Suppressor macrophage (primary cell): ENCODE measurements at regions not wholly inside any gene's neighbourhood (a gene's known extent, or its start where the extent isn't known, plus 50 kb on each side); places are given as distances from the start of the nearest gene placed in this dataset.
"Not testable (repeated sequence)": the region's sequence is repeated elsewhere in the genome, so short reads cannot be mapped to it uniquely, and the experiment has no call there.

Experiments used
- DNase-seq, 4 experiments: peaks; one replicate each; pipeline ENCODE4 v3.0.0-alpha.2; 2020 to 2022

GRCh38 chr3:24687671-24688070 lies 193.0 kb upstream of the THRB start:
- DNase-seq = no peak

GRCh38 chr3:24688446-24689148 lies 193.9 kb upstream of the THRB start:
- DNase-seq = no peak

- no peak for DNase-seq
Observed at GRCh38 chr3:24689353-24689752, 194.7 kb upstream of the THRB start.

- no peak for DNase-seq
Observed at GRCh38 chr3:24690777-24691176, 196.1 kb upstream of the THRB start.

- DNase-seq = not testable (repeated sequence)
Observed at GRCh38 chr3:24699078-24699477, 204.4 kb upstream of the THRB start.

- no peak for DNase-seq
Observed at GRCh38 chr3:24704496-24704895, 209.8 kb upstream of the THRB start.

GRCh38 chr3:24707936-24708335 lies 213.3 kb upstream of the THRB start:
- DNase-seq = no peak

GRCh38 chr3:24709956-24710355 lies 215.3 kb upstream of the THRB start:
- no peak for DNase-seq

GRCh38 chr3:24713516-24713915 lies 218.9 kb upstream of the THRB start:
- no peak for DNase-seq

GRCh38 chr3:24714436-24714835 lies 219.8 kb upstream of the THRB start:
- no peak for DNase-seq

- DNase-seq = no peak
Observed at GRCh38 chr3:24715171-24715792, 220.6 kb upstream of the THRB start.

GRCh38 chr3:24722087-24722486 lies 227.4 kb upstream of the THRB start:
- DNase-seq = no peak

GRCh38 chr3:24725514-24726255 lies 231.0 kb upstream of the THRB start:
- no peak for DNase-seq

GRCh38 chr3:24726423-24726822 lies 231.8 kb upstream of the THRB start:
- DNase-seq = no peak

- peak in 2 of 4 experiments; percentile 0 to 3 for DNase-seq
Observed at GRCh38 chr3:24730173-24730572, 235.5 kb upstream of the THRB start.

- DNase-seq = no peak
Observed at GRCh38 chr3:24734019-24734418, 239.4 kb upstream of the THRB start.

GRCh38 chr3:24736701-24737100 lies 242.1 kb upstream of the THRB start:
- DNase-seq = no peak

GRCh38 chr3:24740326-24740725 lies 245.7 kb upstream of the THRB start:
- DNase-seq = no peak

GRCh38 chr3:24741506-24741905 lies 246.9 kb upstream of the THRB start:
- no peak for DNase-seq

- DNase-seq = no peak
Observed at GRCh38 chr3:24748520-24748919, 253.9 kb upstream of the THRB start.

- DNase-seq = no peak
Observed at GRCh38 chr3:24751020-24751419, 256.4 kb upstream of the THRB start.

GRCh38 chr3:24756101-24756888 lies 261.6 kb upstream of the THRB start:
- no peak for DNase-seq

- no peak for DNase-seq
Observed at GRCh38 chr3:24763393-24763792, 268.7 kb upstream of the THRB start.
